Right renal pelvis (tissue), 4 donors: ENCODE measurements at regions not wholly inside any gene's neighbourhood (a gene's known extent, or its start where the extent isn't known, plus 50 kb on each side); places are given as distances from the start of the nearest gene placed in this dataset.

Source experiments
- DNase-seq, 4 donors: peaks; one replicate each; pipeline ENCODE4 v3.0.0-alpha.2; 2013; ENCODE audit warnings: low read depth in 4 of 4, low spot score in 3 of 4, missing footprints in 1 of 4

GRCh38 chr5:10081584-10081983, 168.1 kb downstream of the ATPSCKMT start:
- DNase-seq = no peak

GRCh38 chr5:10077791-10078545, 171.7 kb downstream of the ATPSCKMT start:
- no peak for DNase-seq

- no peak for DNase-seq
Observed at GRCh38 chr5:10073441-10074104, 176.1 kb downstream of the ATPSCKMT start.

GRCh38 chr5:10069637-10070313, 179.9 kb downstream of the ATPSCKMT start:
- no peak for DNase-seq

GRCh38 chr5:10065428-10066000, 184.2 kb downstream of the ATPSCKMT start:
- DNase-seq = no peak

GRCh38 chr5:10064546-10065195, 185.0 kb downstream of the ATPSCKMT start:
- DNase-seq = no peak

GRCh38 chr5:10063997-10064396, 185.7 kb downstream of the ATPSCKMT start:
- DNase-seq = no peak

- DNase-seq = no peak
Observed at GRCh38 chr5:10059980-10060379, 189.7 kb downstream of the ATPSCKMT start.

GRCh38 chr5:10059556-10059955, 190.1 kb downstream of the ATPSCKMT start:
- DNase-seq = no peak

- DNase-seq = no peak
Observed at GRCh38 chr5:10057356-10057755, 192.3 kb downstream of the ATPSCKMT start.

GRCh38 chr5:10056228-10056760, 193.4 kb downstream of the ATPSCKMT start:
- no peak for DNase-seq

GRCh38 chr5:10049858-10050455, 199.7 kb downstream of the ATPSCKMT start:
- DNase-seq = no peak

- DNase-seq = no peak
Observed at GRCh38 chr5:10046676-10047075, 203.0 kb downstream of the ATPSCKMT start.

GRCh38 chr5:10045376-10045775, 204.3 kb downstream of the ATPSCKMT start:
- no peak for DNase-seq

- no peak for DNase-seq
Observed at GRCh38 chr5:10036136-10036815, 213.4 kb downstream of the ATPSCKMT start.

GRCh38 chr5:10034001-10034400, 215.7 kb downstream of the ATPSCKMT start:
- no peak for DNase-seq

- no peak for DNase-seq
Observed at GRCh38 chr5:10031817-10032216, 217.9 kb downstream of the ATPSCKMT start.

GRCh38 chr5:10030219-10030831, 219.4 kb downstream of the ATPSCKMT start:
- DNase-seq = no peak

- DNase-seq = no peak
Observed at GRCh38 chr5:10023494-10023893, 226.2 kb downstream of the ATPSCKMT start.
